Gastrocnemius medialis (tissue), 4 donors: ENCODE measurements at regions not wholly inside any gene's neighbourhood (a gene's known extent, or its start where the extent isn't known, plus 50 kb on each side); places are given as distances from the start of the nearest gene placed in this dataset.

Experiments used
- ATAC-seq, 2 donors: fragments of 150-250 bp; one replicate each; pipeline ENCODE4 v1.9.1; 2016
- DNase-seq, 2 donors: peaks; one replicate each; pipeline ENCODE4 v3.0.0-alpha.2; 2019
- H3K27ac ChIP-seq, 4 donors: fragments of 200-600 bp; sonication (generic); 1 replicate in 1 of 4; 2 replicates in 3 of 4; pipeline ENCODE4 v1.5.1; 2016 to 2018; ENCODE audit warnings: mild to moderate bottlenecking in 2 of 4, moderate library complexity in 1 of 4
- H3K27me3 ChIP-seq, 3 donors: fragments of 200-600 bp; sonication (generic) in 2 of 3; 1 replicate in 1 of 3; 2 replicates in 2 of 3; pipeline versions ENCODE4 v1.5.1 to v1.6.0; 2016 to 2019; ENCODE audit warnings: mild to moderate bottlenecking in 1 of 3, moderate library complexity in 1 of 3
- H3K36me3 ChIP-seq, 2 donors: fragments of 200-600 bp; sonication (generic) in 1 of 2; one replicate each; pipeline ENCODE4 v1.5.1; 2017 to 2018
- H3K4me1 ChIP-seq, 2 donors: fragments of 200-600 bp; sonication (generic) in 1 of 2; one replicate each; pipeline ENCODE4 v1.5.1; 2016 to 2017; ENCODE audit warnings: mild to moderate bottlenecking in 2 of 2
- H3K4me3 ChIP-seq, 4 donors: fragments of 200-600 bp; sonication (generic) in 3 of 4; 1 replicate in 1 of 4; 2 replicates in 3 of 4; pipeline ENCODE4 v1.5.1; 2016 to 2019; ENCODE audit warnings: mild to moderate bottlenecking in 2 of 4
- H3K9me3 ChIP-seq, 3 donors: fragments of 200-600 bp; sonication (generic) in 2 of 3; 1 replicate in 1 of 3; 2 replicates in 2 of 3; pipeline ENCODE4 v1.5.1; 2016 to 2019
- POLR2A ChIP-seq, 2 donors: fragments of 450-650 bp; IDR thresholded peaks; one replicate each; pipeline ENCODE4 v1.6.1; 2017; ENCODE audit warnings: antibody characterized with exemption in 2 of 2, mild to moderate bottlenecking in 2 of 2, moderate library complexity in 2 of 2
- in situ Hi-C, 4 donors: fragments of 200-750 bp; cut with MboI; loops; one replicate each; pipeline versions ENCODE4 v1.15.0 to v1.8.0; 2017; ENCODE audit warnings: low sequenced_read_pairs in 4 of 4
- intact Hi-C: fragments of 100-400 bp; cut with DNase I; formaldehyde crosslinking; loops from one replicate; pipeline ENCODE4 v1.15.1; 2023; ENCODE audit warnings: low total_unique reads
- TF ChIP-seq, protein P1 (sequence below), 5 experiments: fragments of 450-650 bp in 3 of 5; fragments of 200-600 bp in 2 of 5; sonication (generic) in 2 of 5; IDR thresholded peaks in 4 of 5; conservative IDR thresholded peaks in 1 of 5; 1 replicate in 4 of 5; 2 replicates in 1 of 5; pipeline ENCODE4 v1.5.1; 2016 to 2019; ENCODE audit warnings: antibody characterized with exemption in 5 of 5, mild to moderate bottlenecking in 3 of 5, moderate library complexity in 3 of 5

DNA sequence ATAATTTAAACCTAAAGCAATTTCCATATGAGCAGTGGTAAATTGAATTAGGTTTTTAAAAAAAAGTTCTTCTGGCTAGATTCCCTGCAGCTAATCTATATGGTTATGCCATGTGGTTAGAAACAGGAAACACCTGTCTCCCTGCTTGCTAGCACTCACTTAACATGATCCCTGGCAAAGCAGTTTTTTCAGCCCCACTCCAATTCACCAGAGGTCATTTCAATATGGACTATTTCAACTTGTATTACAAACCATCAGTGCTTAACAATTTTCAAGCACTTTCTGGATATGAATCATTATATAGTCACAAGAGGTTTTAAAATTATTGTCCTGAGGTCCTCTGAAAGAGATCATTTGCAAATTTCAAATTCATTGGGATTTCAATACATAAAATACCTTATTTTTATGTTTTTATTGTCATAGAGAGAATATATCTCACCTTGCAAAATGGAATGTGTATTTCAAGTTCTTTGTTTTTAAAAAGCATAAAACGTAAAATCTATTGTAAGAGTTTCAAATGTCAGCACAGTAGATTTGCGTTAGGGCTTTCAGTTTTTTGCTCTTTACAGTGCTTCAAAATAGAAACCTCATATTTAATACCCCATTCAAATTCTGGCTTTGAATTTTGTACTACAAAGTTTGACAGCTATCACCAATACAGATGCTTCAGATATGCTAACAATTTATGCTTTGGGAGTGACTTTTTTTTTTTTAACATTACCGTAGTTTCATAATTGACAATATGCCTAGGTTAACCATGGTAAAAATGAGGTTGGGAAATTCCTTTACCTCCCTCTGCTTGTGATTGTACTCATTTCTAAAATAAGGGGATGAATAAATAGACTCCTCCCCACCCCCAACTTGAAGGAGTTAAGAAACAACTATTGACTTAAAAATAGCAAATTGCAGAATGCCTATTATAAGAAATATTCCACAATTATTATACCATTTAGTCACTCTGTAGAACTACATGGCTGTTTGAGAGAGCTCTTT, 117.5 kb upstream of the HGF start:
- H3K4me1 ChIP-seq = no peaks in the 10 kb centered on the region
- H3K9me3 ChIP-seq = no peaks in the 10 kb centered on the region
- ATAC-seq = no peak
- intact Hi-C loops (no loop called here), in situ Hi-C loops (no loop called here)
- no peaks in the 10 kb centered on the region for H3K36me3 ChIP-seq
- TF ChIP-seq POLR2A (IDR thresholded peaks at IDR 0.05) = no peak
- TF ChIP-seq, protein P1, sequence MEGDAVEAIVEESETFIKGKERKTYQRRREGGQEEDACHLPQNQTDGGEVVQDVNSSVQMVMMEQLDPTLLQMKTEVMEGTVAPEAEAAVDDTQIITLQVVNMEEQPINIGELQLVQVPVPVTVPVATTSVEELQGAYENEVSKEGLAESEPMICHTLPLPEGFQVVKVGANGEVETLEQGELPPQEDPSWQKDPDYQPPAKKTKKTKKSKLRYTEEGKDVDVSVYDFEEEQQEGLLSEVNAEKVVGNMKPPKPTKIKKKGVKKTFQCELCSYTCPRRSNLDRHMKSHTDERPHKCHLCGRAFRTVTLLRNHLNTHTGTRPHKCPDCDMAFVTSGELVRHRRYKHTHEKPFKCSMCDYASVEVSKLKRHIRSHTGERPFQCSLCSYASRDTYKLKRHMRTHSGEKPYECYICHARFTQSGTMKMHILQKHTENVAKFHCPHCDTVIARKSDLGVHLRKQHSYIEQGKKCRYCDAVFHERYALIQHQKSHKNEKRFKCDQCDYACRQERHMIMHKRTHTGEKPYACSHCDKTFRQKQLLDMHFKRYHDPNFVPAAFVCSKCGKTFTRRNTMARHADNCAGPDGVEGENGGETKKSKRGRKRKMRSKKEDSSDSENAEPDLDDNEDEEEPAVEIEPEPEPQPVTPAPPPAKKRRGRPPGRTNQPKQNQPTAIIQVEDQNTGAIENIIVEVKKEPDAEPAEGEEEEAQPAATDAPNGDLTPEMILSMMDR (IDR thresholded peaks at IDR 0.05 in 4 of 5, conservative IDR thresholded peaks at IDR 0.05 in 1 of 5) = no peak
- DNase-seq = no peak
- no peak overlapping the region for H3K4me3 ChIP-seq
- H3K27ac ChIP-seq = no peak overlapping the region
- no peaks in the 10 kb centered on the region for H3K27me3 ChIP-seq

DNA sequence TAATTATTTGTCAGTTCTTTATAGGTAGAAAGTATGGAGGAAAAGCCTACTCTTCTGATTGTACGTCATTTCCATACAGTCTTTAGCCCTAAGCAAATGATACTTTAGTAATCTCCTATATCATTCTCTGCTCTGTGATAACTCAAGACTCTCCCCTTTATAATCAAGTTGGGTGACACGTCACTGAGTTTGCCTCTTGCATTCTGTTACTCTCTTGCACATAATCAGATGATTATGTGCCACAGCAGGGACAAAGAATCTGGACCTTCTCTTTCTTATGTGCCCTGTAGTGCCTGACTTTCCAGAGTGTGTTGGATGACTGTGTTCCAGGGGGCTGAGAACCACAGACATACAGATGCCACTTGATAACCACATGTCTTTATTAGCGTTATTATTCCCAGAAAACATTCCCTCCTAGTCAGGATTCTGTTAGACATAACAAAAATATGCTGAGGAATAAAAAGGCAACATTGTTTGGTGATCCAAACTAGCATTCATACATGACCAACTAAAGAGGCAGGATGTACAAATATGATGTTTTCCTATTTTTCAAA, 116.4 kb upstream of the HGF start:
- DNase-seq (no peak), ATAC-seq (no peak)
- in situ Hi-C loops = no loop called here
- intact Hi-C loops = no loop called here
- H3K27me3 ChIP-seq = no peaks in the 10 kb centered on the region
- no peak for TF ChIP-seq POLR2A (IDR thresholded peaks at IDR 0.05)
- TF ChIP-seq, protein P1 (IDR thresholded peaks at IDR 0.05 in 4 of 5, conservative IDR thresholded peaks at IDR 0.05 in 1 of 5) = no peak
- H3K36me3 ChIP-seq = no peaks in the 10 kb centered on the region
- no peaks in the 10 kb centered on the region for H3K4me1 ChIP-seq
- no peak overlapping the region for H3K4me3 ChIP-seq
- no peaks in the 10 kb centered on the region for H3K9me3 ChIP-seq
- no peak overlapping the region for H3K27ac ChIP-seq

DNA sequence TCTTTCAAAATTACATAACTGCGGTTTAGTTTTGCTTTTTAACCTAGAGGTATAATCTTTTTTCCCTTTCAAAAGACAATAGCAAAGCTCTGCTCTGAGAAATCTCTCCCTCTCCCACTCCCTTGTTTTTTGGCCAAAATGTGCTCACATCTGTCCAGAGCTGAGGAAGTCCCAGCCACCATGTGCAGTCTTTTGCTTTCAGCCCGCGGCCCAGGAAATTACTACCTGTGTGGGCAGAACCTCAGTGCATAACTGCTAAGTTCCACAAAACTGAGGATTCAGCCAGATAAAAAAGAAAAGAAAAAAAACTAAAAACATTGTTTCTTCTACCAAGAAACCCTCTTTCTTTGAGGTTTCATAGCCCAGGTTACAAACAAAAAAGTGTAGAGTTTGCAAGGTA, 115.0 kb upstream of the HGF start:
- no peak for ATAC-seq

GRCh38 chr7:81883801-81884393, 114.0 kb upstream of the HGF start:
- no peak for TF ChIP-seq POLR2A (IDR thresholded peaks at IDR 0.05)
- TF ChIP-seq, protein P1 (IDR thresholded peaks at IDR 0.05 in 4 of 5, conservative IDR thresholded peaks at IDR 0.05 in 1 of 5) = no peak
- H3K27ac ChIP-seq = no peak overlapping the region
- in situ Hi-C loops = no loop called here
- H3K9me3 ChIP-seq = no peaks in the 10 kb centered on the region
- ATAC-seq (no peak), DNase-seq (no peak)
- no peak overlapping the region for H3K4me3 ChIP-seq
- intact Hi-C loops = no loop called here
- no peaks in the 10 kb centered on the region for H3K36me3 ChIP-seq
- no peaks in the 10 kb centered on the region for H3K27me3 ChIP-seq
- H3K4me1 ChIP-seq = no peaks in the 10 kb centered on the region

More for the DNA sequence above, 115.0 kb upstream of the HGF start:
- no peak overlapping the region for H3K27ac ChIP-seq
- H3K4me3 ChIP-seq = no peak overlapping the region
- H3K4me1 ChIP-seq = no peaks in the 10 kb centered on the region
- no peaks in the 10 kb centered on the region for H3K36me3 ChIP-seq
- intact Hi-C loops (no loop called here), in situ Hi-C loops (no loop called here)
- H3K27me3 ChIP-seq = no peaks in the 10 kb centered on the region
- no peaks in the 10 kb centered on the region for H3K9me3 ChIP-seq
- DNase-seq = no peak
- TF ChIP-seq, protein P1 (IDR thresholded peaks at IDR 0.05 in 4 of 5, conservative IDR thresholded peaks at IDR 0.05 in 1 of 5) = no peak
- no peak for TF ChIP-seq POLR2A (IDR thresholded peaks at IDR 0.05)
